GM12864 (cell line): ENCODE measurements at regions not wholly inside any gene's neighbourhood (a gene's known extent, or its start where the extent isn't known, plus 50 kb on each side); places are given as distances from the start of the nearest gene placed in this dataset.
"Not testable (repeated sequence)": the region's sequence is repeated elsewhere in the genome, so short reads cannot be mapped to it uniquely, and the experiment has no call there.

Source experiments
- DNase-seq: peaks from one replicate; pipeline ENCODE4 v3.0.0-alpha.2; 2011; ENCODE audit warnings: low read depth
- H3K4me3 ChIP-seq: 2 replicates; pipeline ENCODE4 v1.5.1; 2011; ENCODE audit warnings: mild to moderate bottlenecking, low read depth, low read length, control low read depth
- CTCF ChIP-seq: IDR thresholded peaks from 2 replicates; pipeline ENCODE4 v1.5.1; 2011; ENCODE audit warnings: low read depth, mild to moderate bottlenecking, moderate library complexity, low read length, control low read depth, inconsistent platforms; ENCODE audit errors: missing control alignments

GRCh38 chr13:75180805-75181455 is 301.0 kb downstream of the TBC1D4 start:
- DNase-seq = no peak
- no peak for TF ChIP-seq CTCF
- H3K4me3 ChIP-seq = no peak overlapping the region

- no peak overlapping the region for H3K4me3 ChIP-seq
- DNase-seq = no peak
- TF ChIP-seq CTCF = no peak
Measured at GRCh38 chr13:75178436-75178835, 303.5 kb downstream of the TBC1D4 start.

GRCh38 chr13:75175575-75175974 is 306.4 kb downstream of the TBC1D4 start:
- no peak for TF ChIP-seq CTCF
- no peak for DNase-seq
- no peak overlapping the region for H3K4me3 ChIP-seq

- DNase-seq, H3K4me3 ChIP-seq: not testable (repeated sequence)
Measured at GRCh38 chr13:75175097-75175496, 306.9 kb downstream of the TBC1D4 start.

GRCh38 chr13:75174481-75174880 is 307.5 kb downstream of the TBC1D4 start:
- no peak overlapping the region for H3K4me3 ChIP-seq
- DNase-seq = no peak
- no peak for TF ChIP-seq CTCF

GRCh38 chr13:75173457-75174356 is 308.3 kb downstream of the TBC1D4 start:
- H3K4me3 ChIP-seq = no peak overlapping the region
- TF ChIP-seq CTCF = no peak
- no peak for DNase-seq

GRCh38 chr13:75170311-75170710 is 311.7 kb downstream of the TBC1D4 start:
- TF ChIP-seq CTCF = no peak
- no peak for DNase-seq
- H3K4me3 ChIP-seq = no peak overlapping the region
